ENCODE measurements at regions not wholly inside any gene's neighbourhood (a gene's known extent, or its start where the extent isn't known, plus 50 kb on each side); places are given as distances from the start of the nearest gene placed in this dataset.

GRCh38 chr20:37602634-37603033 lies 75.0 kb upstream of the BLCAP start:
- no peak for DNase-seq (ENCODE audit: missing footprints)
- intact Hi-C loops (cut with DNase I): no loop called here
- ATAC-seq: no peak

DNA sequence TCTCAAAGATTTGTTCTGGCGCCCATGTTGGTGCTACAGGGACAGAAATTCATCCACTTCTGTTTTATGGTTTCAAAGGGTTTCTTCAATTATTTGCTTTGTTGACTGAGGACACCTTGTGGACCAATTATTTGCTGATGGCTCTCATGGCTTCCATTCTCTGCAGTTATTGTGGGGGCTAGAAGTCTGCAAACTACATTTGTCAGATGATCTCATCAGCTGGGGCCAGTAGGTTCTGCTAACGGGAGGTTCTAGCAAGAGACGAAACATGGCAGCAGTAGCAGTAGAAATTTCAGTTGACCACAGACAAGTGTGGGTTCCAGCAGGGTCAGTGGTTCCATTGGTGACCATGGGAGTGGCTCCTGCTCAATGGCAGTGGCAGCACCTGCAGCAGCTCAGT lies 72.8 kb upstream of the BLCAP start:
- DNase-seq (ENCODE audit: missing footprints): no peak
- no peak for ATAC-seq
- intact Hi-C loops (cut with DNase I): no loop called here

GRCh38 chr20:37598575-37599342 lies 71.1 kb upstream of the BLCAP start:
- intact Hi-C loops (cut with DNase I): no loop called here
- DNase-seq (ENCODE audit: missing footprints) (no peak), ATAC-seq (no peak)

GRCh38 chr20:37598100-37598543 lies 70.4 kb upstream of the BLCAP start:
- intact Hi-C loops (cut with DNase I): no loop called here
- DNase-seq (ENCODE audit: missing footprints): no peak
- no peak for ATAC-seq

DNA sequence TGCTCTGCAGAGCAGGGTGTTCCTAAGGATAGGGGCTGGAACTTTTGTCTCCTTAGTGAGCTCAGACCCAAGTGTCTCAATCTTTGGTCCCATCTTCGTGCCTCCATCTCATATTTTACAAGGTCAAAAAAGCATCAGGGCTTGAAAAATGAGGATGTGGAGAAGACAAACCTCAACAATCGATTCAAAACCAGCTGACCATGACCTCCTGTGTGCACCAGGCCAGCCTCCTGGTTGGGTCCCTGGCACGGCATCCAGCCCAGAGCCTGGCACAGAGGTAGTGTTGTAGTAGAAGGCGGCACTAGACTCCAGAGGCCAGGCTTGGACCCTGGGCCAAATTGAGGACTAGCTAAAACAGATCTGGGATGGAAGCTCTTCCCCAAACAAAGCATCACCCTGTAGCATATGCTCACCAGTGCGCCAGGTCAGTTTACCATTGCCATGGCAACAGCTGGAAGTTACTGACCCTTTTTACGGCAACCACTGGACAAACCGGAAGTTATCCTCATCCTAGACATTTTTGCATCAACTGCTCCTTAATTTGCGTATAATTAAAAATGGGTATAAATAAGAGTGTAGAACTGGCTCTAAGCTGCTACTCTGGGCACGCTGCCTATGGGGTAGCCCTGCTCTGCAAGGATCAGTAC lies 69.3 kb upstream of the BLCAP start:
- intact Hi-C loops (cut with DNase I): no loop called here
- no peak for ATAC-seq
- DNase-seq (ENCODE audit: missing footprints): no peak

- ATAC-seq (no peak), DNase-seq (ENCODE audit: missing footprints) (no peak)
- intact Hi-C loops (cut with DNase I): no loop called here
Observed at GRCh38 chr20:37596168-37596567, 68.5 kb upstream of the BLCAP start.

- no peak for ATAC-seq
- intact Hi-C loops (cut with DNase I): no loop called here
- DNase-seq (ENCODE audit: missing footprints): no peak
Observed at GRCh38 chr20:37593710-37594109, 66.0 kb upstream of the BLCAP start.

DNA sequence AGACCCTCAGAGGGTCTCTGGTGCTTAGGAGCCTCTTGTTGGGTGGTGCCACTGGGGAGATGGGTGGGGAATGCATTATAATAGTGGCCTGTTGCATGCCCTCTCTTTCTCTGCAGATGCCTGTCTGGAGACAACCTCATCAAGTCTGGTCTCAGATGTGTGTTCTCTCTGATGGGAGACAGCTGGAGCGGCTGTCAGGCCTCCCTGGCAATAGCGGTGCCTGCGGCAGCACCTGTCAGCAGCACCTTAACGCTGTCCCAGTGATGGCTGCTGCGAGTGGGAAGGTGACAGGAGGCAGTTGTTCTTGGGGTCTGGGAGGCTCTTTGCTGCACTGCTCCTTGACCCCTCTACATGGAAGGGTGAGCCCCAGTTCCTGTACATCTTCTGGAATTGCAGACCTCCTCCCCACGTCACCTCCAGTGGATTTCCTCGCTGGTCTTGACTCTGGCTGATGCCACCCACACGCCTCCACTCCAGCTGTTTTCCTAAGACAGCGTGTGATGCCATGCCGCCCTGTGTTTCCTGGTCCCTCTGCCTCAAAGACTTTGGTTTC lies 63.3 kb upstream of the BLCAP start:
- ATAC-seq (no peak), DNase-seq (ENCODE audit: missing footprints) (no peak)
- intact Hi-C loops (cut with DNase I): no loop called here

GRCh38 chr20:37586078-37586477 lies 58.4 kb upstream of the BLCAP start:
- intact Hi-C loops (cut with DNase I): no loop called here
- ATAC-seq (no peak), DNase-seq (ENCODE audit: missing footprints) (no peak)

- no peak for ATAC-seq
Observed at GRCh38 chr20:37584238-37584807, 56.6 kb upstream of the BLCAP start.

DNA sequence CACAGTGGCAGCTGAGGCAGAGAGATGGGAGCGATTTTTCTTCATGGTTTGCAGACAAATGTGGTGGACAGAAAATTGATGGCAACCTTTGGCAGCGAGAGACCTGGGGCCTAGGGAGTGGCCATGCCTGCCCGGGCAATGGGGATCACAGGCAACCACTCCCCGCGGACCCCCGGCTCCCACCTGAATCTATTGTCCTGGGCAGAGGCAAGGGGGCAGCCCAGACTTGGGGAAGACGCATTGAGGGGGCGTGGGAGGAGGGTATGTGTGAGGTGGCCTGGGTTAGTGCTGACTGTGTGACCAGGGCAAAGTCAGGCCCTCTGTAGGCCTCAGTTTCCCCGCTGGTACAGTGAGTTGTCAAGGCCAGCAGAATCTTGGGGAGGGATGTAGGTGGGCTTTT lies 53.6 kb upstream of the BLCAP start:
- DNase-seq (ENCODE audit: missing footprints) (no peak), ATAC-seq (no peak)
- intact Hi-C loops (cut with DNase I): no loop called here

More at GRCh38 chr20:37584238-37584807, 56.6 kb upstream of the BLCAP start:
- intact Hi-C loops (cut with DNase I): no loop called here
- no peak for DNase-seq (ENCODE audit: missing footprints)

GRCh38 chr20:37580069-37580468 lies 52.4 kb upstream of the BLCAP start:
- ATAC-seq (no peak), DNase-seq (ENCODE audit: missing footprints) (no peak)
- intact Hi-C loops (cut with DNase I): no loop called here

DNA sequence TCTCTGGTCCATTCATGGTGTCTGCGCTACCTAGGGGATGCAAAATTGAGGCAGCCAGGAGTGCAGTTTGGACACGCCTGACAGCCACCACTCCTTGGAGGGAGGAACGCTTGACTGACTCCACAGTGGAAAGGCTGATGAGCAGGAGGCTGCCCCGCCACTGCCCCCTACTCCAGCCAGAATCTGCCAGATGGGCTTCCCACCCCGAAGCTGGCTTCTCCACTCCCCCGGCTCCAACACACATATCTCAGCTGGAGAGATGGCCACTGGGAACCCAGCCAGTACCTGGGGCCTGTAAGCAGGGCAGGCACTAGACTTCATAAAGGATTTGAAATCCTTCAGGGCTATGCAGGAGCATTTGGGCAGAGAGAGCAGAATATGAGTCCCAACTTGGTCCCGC lies 51.4 kb upstream of the BLCAP start:
- intact Hi-C loops (cut with DNase I): loop anchor here (10.0 kb wide), 1 partner anchor 316 kb away; no protein-coding TSS in a partner anchor
- ATAC-seq (no peak), DNase-seq (ENCODE audit: missing footprints) (no peak)

DNA sequence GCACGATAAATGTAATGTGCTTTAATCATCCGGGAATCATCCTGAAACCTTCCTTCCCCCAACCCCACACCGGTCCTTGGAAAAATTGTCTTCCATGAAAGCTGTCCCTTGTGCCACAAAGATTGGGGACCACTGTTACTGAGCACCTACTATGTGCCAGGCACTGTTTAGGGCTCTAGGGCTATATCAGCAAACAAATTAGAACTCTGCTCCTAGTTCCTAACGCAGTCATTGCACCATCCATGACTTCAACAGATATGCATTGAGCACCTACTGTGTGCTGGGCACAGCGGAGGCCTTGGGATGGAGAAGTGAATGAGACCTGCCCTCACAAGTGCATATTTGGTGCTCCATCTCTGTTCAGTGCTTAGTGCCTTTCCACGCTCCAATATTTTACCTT lies 50.3 kb upstream of the BLCAP start:
- DNase-seq (ENCODE audit: missing footprints): no peak
- no peak for ATAC-seq
- intact Hi-C loops (cut with DNase I): loop anchor here (10.0 kb wide), 1 partner anchor 317 kb away; no protein-coding TSS in a partner anchor
